ENCODE measurements at regions not wholly inside any gene's neighbourhood (a gene's known extent, or its start where the extent isn't known, plus 50 kb on each side); places are given as distances from the start of the nearest gene placed in this dataset.

- CTCF ChIA-PET (ENCODE audit: low intra/inter-chr PET ratio, low total read pairs): no interaction called here
- H3K4me2 ChIP-seq (ENCODE audit: low read depth, low read length): no peak overlapping the region
- H3K79me2 ChIP-seq (ENCODE audit: insufficient read depth, low read length): no peaks in the 10 kb centered on the region
- TF ChIP-seq ZNF879 (CRISPR knock-in tag; IDR thresholded peaks at IDR 0.05) (no peak), KDM5A (IDR thresholded peaks at IDR 0.05; ENCODE audit: borderline replicate concordance, low read length) (no peak), CREBL2 (CRISPR knock-in tag; IDR thresholded peaks at IDR 0.05; ENCODE audit: borderline replicate concordance) (no peak), ZNF318 (CRISPR knock-in tag; IDR thresholded peaks at IDR 0.05) (no peak), ZNF12 (CRISPR knock-in tag; IDR thresholded peaks at IDR 0.05) (no peak)
- no peak overlapping the region for H3K4me3 ChIP-seq (replicated peaks in 1 of 3; ENCODE audit: insufficient read depth in 1 of 3, low read depth in 2 of 3, low read length in 3 of 3)
- H2AFZ ChIP-seq (ENCODE audit: low read length): no peak overlapping the region
- intact Hi-C loops (cut with micrococcal nuclease; ENCODE audit: unreplicated experiment): no loop called here
- no TSS peak for BruUV-seq (replicated peaks)
- H3K4me1 ChIP-seq (ENCODE audit: insufficient read depth, low read length): no peaks in the 10 kb centered on the region
- no peak overlapping the region for H3K9ac ChIP-seq (ENCODE audit: insufficient read depth, low read depth, low read length)
- no peaks in the 10 kb centered on the region for H3K36me3 ChIP-seq (replicated peaks in 1 of 2; ENCODE audit: control insufficient read depth in 1 of 2, insufficient read depth in 2 of 2, low read length in 2 of 2)
- H3K9me3 ChIP-seq (ENCODE audit: low read length): peaks cover 9% of the 10 kb centered on the region; the same call in 1 of the 2 replicates
- WGBS (ENCODE audit: low lambda C conversion rate): 3% methylated on average over 3 of the region's 3 CpGs
- DNase-seq (ENCODE audit: low spot score): no peak
- H3K27me3 ChIP-seq (ENCODE audit: control insufficient read depth in 1 of 2, insufficient read depth in 2 of 2, low read length in 2 of 2): no peaks in the 10 kb centered on the region
- no peak for ATAC-seq
- POLR2A ChIA-PET: no interaction called here
- no peak for FAIRE-seq
- no peak overlapping the region for H3K27ac ChIP-seq (ENCODE audit: extremely low read length, insufficient read depth, low read length)
- no peaks in the 10 kb centered on the region for H4K20me1 ChIP-seq (ENCODE audit: insufficient read depth, low read length)
- in situ Hi-C loops (cut with HindIII; ENCODE audit: extremely low pct_ligation_motif_present, low pct_unique_long_range_greater_than_20kb): no loop called here
Observed at GRCh38 chr4:177879851-177880250, 437.6 kb upstream of the AGA start.

Measured in HepG2 (cell line).